NB4 (cell line): ENCODE measurements at regions not wholly inside any gene's neighbourhood (a gene's known extent, or its start where the extent isn't known, plus 50 kb on each side); places are given as distances from the start of the nearest gene placed in this dataset.

Source experiments
- DNase-seq: peaks from one replicate; pipeline ENCODE4 v3.0.0; 2010; ENCODE audit warnings: low read depth
- H3K4me3 ChIP-seq: one replicate; pipeline ENCODE4 v1.5.1; 2011; ENCODE audit warnings: mild to moderate bottlenecking, low read depth, low read length, moderate library complexity
- MYC ChIP-seq: IDR thresholded peaks from 2 replicates; pipeline ENCODE4 v1.6.1; 2011; ENCODE audit warnings: low read depth, low read length
- POLR2A ChIP-seq: IDR thresholded peaks from 2 replicates; pipeline ENCODE4 v1.6.1; 2011; ENCODE audit warnings: mild to moderate bottlenecking; ENCODE audit not compliant: insufficient read length; ENCODE audit errors: extremely low read depth
- TF ChIP-seq, protein P1 (sequence below): IDR thresholded peaks from one replicate; pipeline ENCODE4 v1.5.1; 2012; ENCODE audit warnings: low read depth, low read length
- TF ChIP-seq, protein P2 (sequence below): IDR thresholded peaks from 2 replicates; pipeline ENCODE4 v1.6.1; 2011; ENCODE audit warnings: low read depth, low read length

DNA sequence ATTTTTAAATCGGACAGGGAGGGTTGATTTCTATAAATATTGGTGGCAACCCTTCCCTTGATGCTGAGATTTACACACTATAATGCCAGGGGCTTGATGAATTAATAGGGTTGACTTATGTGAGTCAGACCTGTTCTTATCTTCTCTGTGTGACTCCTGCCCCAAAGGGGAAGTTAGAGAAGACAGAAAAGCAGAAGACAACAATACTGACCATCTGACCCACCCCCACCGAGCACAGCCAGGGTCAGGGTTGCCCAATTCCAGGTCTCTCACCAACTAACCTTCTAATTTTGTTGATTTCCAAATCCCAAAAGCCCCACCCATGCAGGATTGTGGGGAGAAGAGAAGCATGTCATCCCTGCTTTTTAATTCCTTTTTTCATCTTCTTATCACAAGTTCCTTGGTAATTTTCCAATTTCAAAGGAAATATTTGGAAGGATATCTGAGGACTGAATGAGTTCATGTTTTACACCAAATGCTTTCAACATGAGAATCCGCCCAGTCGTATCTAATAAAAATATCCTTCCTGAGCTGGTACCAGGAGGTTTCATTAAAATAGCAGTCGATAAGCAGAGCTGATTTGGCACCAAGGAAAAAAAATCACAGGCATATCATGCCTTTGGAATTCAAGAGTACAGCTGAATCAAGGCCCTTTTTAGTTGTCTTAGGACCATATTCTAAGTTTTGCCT lies 603.4 kb upstream of the CDH11 start:
- TF ChIP-seq MYC = no peak
- TF ChIP-seq, protein P1, sequence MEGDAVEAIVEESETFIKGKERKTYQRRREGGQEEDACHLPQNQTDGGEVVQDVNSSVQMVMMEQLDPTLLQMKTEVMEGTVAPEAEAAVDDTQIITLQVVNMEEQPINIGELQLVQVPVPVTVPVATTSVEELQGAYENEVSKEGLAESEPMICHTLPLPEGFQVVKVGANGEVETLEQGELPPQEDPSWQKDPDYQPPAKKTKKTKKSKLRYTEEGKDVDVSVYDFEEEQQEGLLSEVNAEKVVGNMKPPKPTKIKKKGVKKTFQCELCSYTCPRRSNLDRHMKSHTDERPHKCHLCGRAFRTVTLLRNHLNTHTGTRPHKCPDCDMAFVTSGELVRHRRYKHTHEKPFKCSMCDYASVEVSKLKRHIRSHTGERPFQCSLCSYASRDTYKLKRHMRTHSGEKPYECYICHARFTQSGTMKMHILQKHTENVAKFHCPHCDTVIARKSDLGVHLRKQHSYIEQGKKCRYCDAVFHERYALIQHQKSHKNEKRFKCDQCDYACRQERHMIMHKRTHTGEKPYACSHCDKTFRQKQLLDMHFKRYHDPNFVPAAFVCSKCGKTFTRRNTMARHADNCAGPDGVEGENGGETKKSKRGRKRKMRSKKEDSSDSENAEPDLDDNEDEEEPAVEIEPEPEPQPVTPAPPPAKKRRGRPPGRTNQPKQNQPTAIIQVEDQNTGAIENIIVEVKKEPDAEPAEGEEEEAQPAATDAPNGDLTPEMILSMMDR = no peak
- peak; percentile 64 for DNase-seq
- no peak overlapping the region for H3K4me3 ChIP-seq

DNA sequence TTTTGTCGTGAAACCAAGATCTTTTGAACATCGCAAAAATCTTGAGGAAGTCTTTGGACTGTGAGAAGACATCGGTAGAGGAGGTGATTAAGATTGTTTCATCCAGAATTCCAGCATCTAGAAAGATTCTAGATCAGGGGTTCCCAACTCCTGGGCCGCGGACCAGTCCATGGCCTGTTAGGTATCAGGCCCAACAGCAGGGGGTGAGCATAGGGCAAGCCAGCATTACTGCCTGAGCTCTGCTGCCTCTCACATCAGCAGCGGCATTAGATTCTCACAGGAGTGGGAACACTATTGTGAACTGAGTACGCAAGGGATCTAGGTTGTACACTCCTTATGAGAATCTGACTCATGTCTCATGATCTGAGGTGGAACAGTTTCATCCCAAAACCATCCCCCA lies 600.6 kb upstream of the CDH11 start:
- TF ChIP-seq, protein P1 = no peak
- TF ChIP-seq MYC = no peak
- TF ChIP-seq, protein P2, sequence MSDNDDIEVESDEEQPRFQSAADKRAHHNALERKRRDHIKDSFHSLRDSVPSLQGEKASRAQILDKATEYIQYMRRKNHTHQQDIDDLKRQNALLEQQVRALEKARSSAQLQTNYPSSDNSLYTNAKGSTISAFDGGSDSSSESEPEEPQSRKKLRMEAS = no peak
- TF ChIP-seq POLR2A = no peak
- no peak overlapping the region for H3K4me3 ChIP-seq
- DNase-seq = no peak

DNA sequence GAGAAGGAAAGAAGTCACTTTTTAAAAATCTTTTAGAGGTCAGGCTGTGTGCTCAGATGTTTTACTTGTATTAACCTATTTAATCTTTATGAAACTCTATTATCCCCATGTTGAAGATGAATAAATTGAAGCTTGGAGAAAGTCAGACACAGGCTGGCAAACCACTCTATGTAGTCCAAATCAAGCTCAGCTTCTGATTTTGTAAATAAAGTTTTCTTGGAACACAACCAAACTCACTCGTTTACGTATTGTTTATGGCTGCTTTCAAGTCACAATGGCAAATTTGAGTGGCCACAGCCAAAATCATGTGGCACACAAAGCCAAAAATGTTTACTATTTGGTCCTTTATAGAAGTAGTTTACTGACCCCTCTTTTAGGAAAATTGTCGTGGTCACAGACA lies 596.0 kb upstream of the CDH11 start:
- DNase-seq = no peak
- TF ChIP-seq, protein P2 = no peak
- TF ChIP-seq, protein P1 = no peak
- no peak for TF ChIP-seq POLR2A
- H3K4me3 ChIP-seq = no peak overlapping the region

DNA sequence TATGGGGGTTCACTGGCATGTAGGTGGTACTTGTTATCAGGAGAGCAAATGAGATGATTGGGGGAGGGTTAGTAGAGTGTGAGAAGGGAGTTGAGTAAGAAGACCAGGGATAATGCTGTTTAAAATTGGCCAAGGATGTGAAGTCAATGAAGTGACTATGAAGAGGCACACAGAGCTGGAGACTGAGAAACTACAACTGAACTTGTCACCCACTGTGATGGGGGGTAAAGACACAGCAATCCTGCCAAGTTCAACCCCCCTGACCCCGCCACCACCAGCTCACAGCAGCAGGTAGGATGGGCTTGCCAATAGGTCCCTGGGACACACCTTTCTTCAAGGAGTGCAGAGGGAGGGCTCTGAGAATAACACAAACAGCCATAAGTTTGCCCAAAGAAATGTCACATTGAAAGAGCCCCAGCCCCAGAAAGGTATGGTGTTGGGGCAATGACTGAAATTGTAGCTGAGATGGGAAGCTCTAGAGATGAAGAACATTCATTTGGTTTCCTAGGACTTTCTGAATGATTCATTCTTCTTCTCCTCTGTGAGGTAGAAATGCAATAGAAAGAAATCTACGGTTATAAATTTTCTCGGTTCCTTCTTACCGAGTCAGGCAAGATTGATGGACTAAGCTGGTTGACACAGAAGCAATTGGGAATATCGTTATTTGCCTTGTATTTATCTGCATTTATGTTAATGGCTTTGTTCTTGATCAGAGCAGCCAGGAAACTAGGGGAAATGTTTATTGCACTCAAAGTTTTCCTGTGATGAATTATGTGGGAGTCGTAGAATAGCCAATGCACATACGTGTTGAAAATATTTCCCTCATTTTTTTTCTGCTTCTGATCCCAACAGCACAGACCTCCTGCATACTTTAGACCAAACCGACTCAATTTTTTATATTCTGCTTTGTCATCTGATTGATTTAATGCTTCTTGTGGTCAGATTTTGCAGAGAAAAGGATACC lies 595.2 kb upstream of the CDH11 start:
- DNase-seq = no peak
- TF ChIP-seq, protein P2 = no peak
- TF ChIP-seq POLR2A (no peak), MYC (no peak)
- TF ChIP-seq, protein P1 = no peak
- no peak overlapping the region for H3K4me3 ChIP-seq

DNA sequence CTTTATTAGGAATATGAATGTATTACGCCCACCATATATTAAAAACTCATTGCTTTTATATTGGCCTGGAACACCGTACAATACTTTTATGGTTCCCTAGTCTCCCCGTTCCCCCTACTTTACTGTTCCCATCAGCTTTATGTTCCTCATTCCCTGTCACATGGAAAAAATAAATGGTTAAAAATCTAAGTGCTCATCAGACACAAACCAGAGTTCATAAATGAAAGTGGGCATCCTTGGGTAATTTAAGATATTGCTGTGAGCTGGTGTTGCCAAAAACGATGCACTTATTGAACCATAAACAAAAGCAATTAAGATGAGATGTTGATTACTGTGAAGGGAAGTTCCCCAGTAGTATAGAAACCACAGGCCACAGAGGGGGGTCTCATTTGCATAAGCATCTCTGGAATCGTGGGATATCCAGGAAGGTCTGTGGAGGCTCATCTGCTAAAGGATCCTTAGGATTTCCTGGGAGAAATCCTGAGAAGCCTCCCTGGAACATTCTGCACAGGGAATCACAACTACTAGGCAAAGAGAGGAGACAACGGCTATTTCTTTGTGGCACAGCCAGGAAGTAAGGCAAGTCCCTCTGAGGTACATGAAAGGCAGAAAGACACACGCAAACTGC lies 591.4 kb upstream of the CDH11 start:
- no peak overlapping the region for H3K4me3 ChIP-seq
- DNase-seq = no peak
- TF ChIP-seq, protein P1 = no peak
- no peak for TF ChIP-seq POLR2A
